ENCODE measurements at regions not wholly inside any gene's neighbourhood (a gene's known extent, or its start where the extent isn't known, plus 50 kb on each side); places are given as distances from the start of the nearest gene placed in this dataset.

GRCh38 chr11:115869131-115869530 lies 364.9 kb upstream of the CADM1 start:
- TF ChIP-seq TAF1 (IDR thresholded peaks at IDR 0.05; ENCODE audit: low read depth), result no peak
- no peak for TF ChIP-seq CTCF (IDR thresholded peaks at IDR 0.05; ENCODE audit: poor library complexity, severe bottlenecking)
- no peak for TF ChIP-seq RAD21 (conservative IDR thresholded peaks at IDR 0.05)
- TF ChIP-seq EP300 (conservative IDR thresholded peaks at IDR 0.05; ENCODE audit: poor library complexity, severe bottlenecking), result no peak
- no peak for TF ChIP-seq REST (IDR thresholded peaks at IDR 0.05; ENCODE audit: borderline replicate concordance)
- TF ChIP-seq EZH2 (IDR thresholded peaks at IDR 0.05; ENCODE audit: borderline replicate concordance, insufficient read depth, low read length, poor library complexity, severe bottlenecking), result no peak
- TF ChIP-seq MXI1 (conservative IDR thresholded peaks at IDR 0.05; ENCODE audit: poor library complexity, severe bottlenecking), result no peak
- TF ChIP-seq POLR2AphosphoS5 (IDR thresholded peaks at IDR 0.05), result no peak

Measured in neural cell (in vitro differentiated cells).